ENCODE measurements at regions not wholly inside any gene's neighbourhood (a gene's known extent, or its start where the extent isn't known, plus 50 kb on each side); places are given as distances from the start of the nearest gene placed in this dataset.

GRCh38 chr2:10234409-10235094 is 68.2 kb upstream of the HPCAL1 start:
- no peaks in the 10 kb centered on the region for H3K36me3 Mint-ChIP-seq (ENCODE audit: low read depth)
- DNase-seq (ENCODE audit: low spot score) = no peak
- H3K9me3 Mint-ChIP-seq = peaks cover 4% of the 10 kb centered on the region
- H3K27me3 Mint-ChIP-seq (ENCODE audit: low read depth) = peaks cover 2% of the 10 kb centered on the region
- no peak overlapping the region for H3K4me3 Mint-ChIP-seq
- no peak overlapping the region for H3K27ac Mint-ChIP-seq
- H3K4me1 Mint-ChIP-seq (ENCODE audit: low read depth) = peaks cover 5% of the 10 kb centered on the region

- peaks cover 5% of the 10 kb centered on the region for H3K4me1 Mint-ChIP-seq (ENCODE audit: low read depth)
- peaks cover 2% of the 10 kb centered on the region for H3K27me3 Mint-ChIP-seq (ENCODE audit: low read depth)
- H3K4me3 Mint-ChIP-seq = no peak overlapping the region
- H3K36me3 Mint-ChIP-seq (ENCODE audit: low read depth) = no peaks in the 10 kb centered on the region
- DNase-seq (ENCODE audit: low spot score) = no peak
- no peak overlapping the region for H3K27ac Mint-ChIP-seq
- peaks cover 4% of the 10 kb centered on the region for H3K9me3 Mint-ChIP-seq
These were observed 67.4 kb upstream of the HPCAL1 start for GRCh38 chr2:10235099-10235908.

GRCh38 chr2:10235909-10236550 is 66.7 kb upstream of the HPCAL1 start:
- H3K4me3 Mint-ChIP-seq = no peak overlapping the region
- DNase-seq (ENCODE audit: low spot score) = no peak
- H3K36me3 Mint-ChIP-seq (ENCODE audit: low read depth) = no peaks in the 10 kb centered on the region
- no peak overlapping the region for H3K27ac Mint-ChIP-seq
- H3K9me3 Mint-ChIP-seq = peaks cover 4% of the 10 kb centered on the region
- H3K4me1 Mint-ChIP-seq (ENCODE audit: low read depth) = peaks cover 5% of the 10 kb centered on the region
- peaks cover 2% of the 10 kb centered on the region for H3K27me3 Mint-ChIP-seq (ENCODE audit: low read depth)

- Mint-ChIP-seq H3K27ac (no peak overlapping the region), H3K4me1 (ENCODE audit: low read depth) (peaks cover 5% of the 10 kb centered on the region), H3K27me3 (ENCODE audit: low read depth) (peaks cover 2% of the 10 kb centered on the region), H3K4me3 (no peak overlapping the region), H3K9me3 (peaks cover 4% of the 10 kb centered on the region), H3K36me3 (ENCODE audit: low read depth) (no peaks in the 10 kb centered on the region)
- no peak for DNase-seq (ENCODE audit: low spot score)
These were observed 65.9 kb upstream of the HPCAL1 start for GRCh38 chr2:10236571-10237391.

- H3K4me3 Mint-ChIP-seq = no peak overlapping the region
- H3K9me3 Mint-ChIP-seq = peaks cover 4% of the 10 kb centered on the region
- H3K27me3 Mint-ChIP-seq (ENCODE audit: low read depth) = peaks cover 2% of the 10 kb centered on the region
- no peak overlapping the region for H3K27ac Mint-ChIP-seq
- DNase-seq (ENCODE audit: low spot score) = no peak
- H3K36me3 Mint-ChIP-seq (ENCODE audit: low read depth) = no peaks in the 10 kb centered on the region
- H3K4me1 Mint-ChIP-seq (ENCODE audit: low read depth) = peaks cover 5% of the 10 kb centered on the region
These were observed 65.0 kb upstream of the HPCAL1 start for GRCh38 chr2:10237392-10238321.

GRCh38 chr2:10238396-10238795 is 64.3 kb upstream of the HPCAL1 start:
- Mint-ChIP-seq H3K27ac (no peak overlapping the region), H3K4me3 (no peak overlapping the region), H3K4me1 (ENCODE audit: low read depth) (no peaks in the 10 kb centered on the region), H3K9me3 (peaks cover under 1% of the 10 kb centered on the region), H3K36me3 (ENCODE audit: low read depth) (no peaks in the 10 kb centered on the region), H3K27me3 (ENCODE audit: low read depth) (no peaks in the 10 kb centered on the region)
- DNase-seq (ENCODE audit: low spot score) = no peak

- DNase-seq (ENCODE audit: low spot score) = no peak
- H3K4me1 Mint-ChIP-seq (ENCODE audit: low read depth) = no peaks in the 10 kb centered on the region
- no peaks in the 10 kb centered on the region for H3K9me3 Mint-ChIP-seq
- H3K27me3 Mint-ChIP-seq (ENCODE audit: low read depth) = no peaks in the 10 kb centered on the region
- H3K36me3 Mint-ChIP-seq (ENCODE audit: low read depth) = no peaks in the 10 kb centered on the region
- H3K27ac Mint-ChIP-seq = no peak overlapping the region
- no peak overlapping the region for H3K4me3 Mint-ChIP-seq
These were observed 63.7 kb upstream of the HPCAL1 start for GRCh38 chr2:10238991-10239485.

- H3K27ac Mint-ChIP-seq = no peak overlapping the region
- H3K9me3 Mint-ChIP-seq = no peaks in the 10 kb centered on the region
- DNase-seq (ENCODE audit: low spot score) = no peak
- no peaks in the 10 kb centered on the region for H3K36me3 Mint-ChIP-seq (ENCODE audit: low read depth)
- H3K4me3 Mint-ChIP-seq = no peak overlapping the region
- no peaks in the 10 kb centered on the region for H3K27me3 Mint-ChIP-seq (ENCODE audit: low read depth)
- no peaks in the 10 kb centered on the region for H3K4me1 Mint-ChIP-seq (ENCODE audit: low read depth)
These were observed 63.1 kb upstream of the HPCAL1 start for GRCh38 chr2:10239561-10239967.

- Mint-ChIP-seq H3K27me3 (ENCODE audit: low read depth) (no peaks in the 10 kb centered on the region), H3K4me1 (ENCODE audit: low read depth) (no peaks in the 10 kb centered on the region), H3K27ac (no peak overlapping the region), H3K4me3 (no peak overlapping the region), H3K36me3 (ENCODE audit: low read depth) (no peaks in the 10 kb centered on the region), H3K9me3 (no peaks in the 10 kb centered on the region)
- DNase-seq (ENCODE audit: low spot score) = no peak
These were observed 62.5 kb upstream of the HPCAL1 start for GRCh38 chr2:10240161-10240681.

GRCh38 chr2:10240911-10241610 is 61.6 kb upstream of the HPCAL1 start:
- Mint-ChIP-seq H3K9me3 (no peaks in the 10 kb centered on the region), H3K27me3 (ENCODE audit: low read depth) (no peaks in the 10 kb centered on the region), H3K27ac (no peak overlapping the region), H3K4me1 (ENCODE audit: low read depth) (no peaks in the 10 kb centered on the region), H3K4me3 (no peak overlapping the region), H3K36me3 (ENCODE audit: low read depth) (no peaks in the 10 kb centered on the region)
- DNase-seq (ENCODE audit: low spot score) = no peak

GRCh38 chr2:10241641-10242430 is 60.9 kb upstream of the HPCAL1 start:
- Mint-ChIP-seq H3K36me3 (ENCODE audit: low read depth) (no peaks in the 10 kb centered on the region), H3K27me3 (ENCODE audit: low read depth) (no peaks in the 10 kb centered on the region), H3K27ac (no peak overlapping the region), H3K9me3 (no peaks in the 10 kb centered on the region), H3K4me3 (no peak overlapping the region), H3K4me1 (ENCODE audit: low read depth) (no peaks in the 10 kb centered on the region)
- DNase-seq (ENCODE audit: low spot score) = no peak

GRCh38 chr2:10242451-10242850 is 60.3 kb upstream of the HPCAL1 start:
- H3K9me3 Mint-ChIP-seq = no peaks in the 10 kb centered on the region
- H3K27ac Mint-ChIP-seq = no peak overlapping the region
- no peak overlapping the region for H3K4me3 Mint-ChIP-seq
- no peaks in the 10 kb centered on the region for H3K36me3 Mint-ChIP-seq (ENCODE audit: low read depth)
- no peaks in the 10 kb centered on the region for H3K27me3 Mint-ChIP-seq (ENCODE audit: low read depth)
- H3K4me1 Mint-ChIP-seq (ENCODE audit: low read depth) = no peaks in the 10 kb centered on the region
- DNase-seq (ENCODE audit: low spot score) = no peak
